ENCODE measurements at regions not wholly inside any gene's neighbourhood (a gene's known extent, or its start where the extent isn't known, plus 50 kb on each side); places are given as distances from the start of the nearest gene placed in this dataset.

- H3K4me3 ChIP-seq (ENCODE audit: low read length) = no peak overlapping the region
- H3K4me2 ChIP-seq (ENCODE audit: low read depth, low read length, poor library complexity, severe bottlenecking) = no peak overlapping the region
- H3K9me2 ChIP-seq (replicated peaks; ENCODE audit: insufficient read depth, low read length) = no peaks in the 10 kb centered on the region
- H3K27ac ChIP-seq (ENCODE audit: low read length) = no peak overlapping the region
- H3K36me3 ChIP-seq (ENCODE audit: insufficient read depth, low read length) = no peaks in the 10 kb centered on the region
- no peak overlapping the region for H3K9ac ChIP-seq (ENCODE audit: low read length)
- H3K9me3 ChIP-seq (ENCODE audit: low read length) = no peaks in the 10 kb centered on the region
- no peak for DNase-seq
- no peak overlapping the region for H2AFZ ChIP-seq (ENCODE audit: low read length)
- H4K20me1 ChIP-seq (ENCODE audit: insufficient read depth, low read depth, low read length) = no peaks in the 10 kb centered on the region
- H3K4me1 ChIP-seq (ENCODE audit: low read length) = no peaks in the 10 kb centered on the region
- H3K79me2 ChIP-seq (ENCODE audit: low read length) = no peaks in the 10 kb centered on the region
- H3K27me3 ChIP-seq (ENCODE audit: low read length) = no peaks in the 10 kb centered on the region
These were observed 456.4 kb upstream of the MANEA start for GRCh38 chr6:95120984-95121383.

DNA sequence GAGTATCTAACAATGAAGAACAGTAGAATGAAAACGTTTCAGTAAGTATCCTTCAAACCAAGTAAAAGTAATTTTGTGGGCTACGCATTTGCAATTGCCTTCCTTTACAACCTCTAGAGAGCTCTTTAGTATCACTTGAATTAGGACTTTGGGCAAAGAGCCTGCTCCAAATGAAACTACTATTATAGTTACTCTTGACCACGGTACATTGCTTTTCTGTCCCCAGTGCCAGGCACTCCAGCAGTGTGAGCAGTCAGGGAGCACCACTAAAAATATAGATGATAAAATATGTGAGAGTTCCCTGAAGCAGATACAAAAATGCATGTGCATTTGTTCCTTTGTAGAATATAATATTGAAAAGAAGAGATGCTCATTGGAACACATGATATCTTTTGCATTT lies 450.1 kb upstream of the MANEA start:
- Histone ChIP-seq H4K20me1 (ENCODE audit: insufficient read depth, low read depth, low read length) (no peaks in the 10 kb centered on the region), H3K9me2 (replicated peaks; ENCODE audit: insufficient read depth, low read length) (no peaks in the 10 kb centered on the region), H3K9me3 (ENCODE audit: low read length) (no peaks in the 10 kb centered on the region), H3K4me1 (ENCODE audit: low read length) (peaks cover 9% of the 10 kb centered on the region), H2AFZ (ENCODE audit: low read length) (no peak overlapping the region), H3K36me3 (ENCODE audit: insufficient read depth, low read length) (no peaks in the 10 kb centered on the region), H3K4me2 (ENCODE audit: low read depth, low read length, poor library complexity, severe bottlenecking) (no peak overlapping the region), H3K27ac (ENCODE audit: low read length) (no peak overlapping the region), H3K9ac (ENCODE audit: low read length) (no peak overlapping the region), H3K4me3 (ENCODE audit: low read length) (no peak overlapping the region), H3K27me3 (ENCODE audit: low read length) (no peaks in the 10 kb centered on the region), H3K79me2 (ENCODE audit: low read length) (no peaks in the 10 kb centered on the region)
- DNase-seq = no peak

GRCh38 chr6:95128439-95128838 lies 448.9 kb upstream of the MANEA start:
- H3K4me2 ChIP-seq (ENCODE audit: low read depth, low read length, poor library complexity, severe bottlenecking) = no peak overlapping the region
- H3K27me3 ChIP-seq (ENCODE audit: low read length) = no peaks in the 10 kb centered on the region
- DNase-seq = no peak
- no peaks in the 10 kb centered on the region for H3K9me3 ChIP-seq (ENCODE audit: low read length)
- no peaks in the 10 kb centered on the region for H3K79me2 ChIP-seq (ENCODE audit: low read length)
- H3K9me2 ChIP-seq (replicated peaks; ENCODE audit: insufficient read depth, low read length) = no peaks in the 10 kb centered on the region
- no peaks in the 10 kb centered on the region for H3K36me3 ChIP-seq (ENCODE audit: insufficient read depth, low read length)
- no peak overlapping the region for H3K27ac ChIP-seq (ENCODE audit: low read length)
- no peak overlapping the region for H2AFZ ChIP-seq (ENCODE audit: low read length)
- no peaks in the 10 kb centered on the region for H4K20me1 ChIP-seq (ENCODE audit: insufficient read depth, low read depth, low read length)
- peaks cover 9% of the 10 kb centered on the region for H3K4me1 ChIP-seq (ENCODE audit: low read length)
- H3K9ac ChIP-seq (ENCODE audit: low read length) = no peak overlapping the region
- no peak overlapping the region for H3K4me3 ChIP-seq (ENCODE audit: low read length)

- DNase-seq = no peak
- peaks cover 9% of the 10 kb centered on the region for H3K4me1 ChIP-seq (ENCODE audit: low read length)
- H3K4me3 ChIP-seq (ENCODE audit: low read length) = no peak overlapping the region
- H3K9me2 ChIP-seq (replicated peaks; ENCODE audit: insufficient read depth, low read length) = no peaks in the 10 kb centered on the region
- H3K27me3 ChIP-seq (ENCODE audit: low read length) = no peaks in the 10 kb centered on the region
- no peaks in the 10 kb centered on the region for H4K20me1 ChIP-seq (ENCODE audit: insufficient read depth, low read depth, low read length)
- H2AFZ ChIP-seq (ENCODE audit: low read length) = no peak overlapping the region
- no peaks in the 10 kb centered on the region for H3K79me2 ChIP-seq (ENCODE audit: low read length)
- no peaks in the 10 kb centered on the region for H3K9me3 ChIP-seq (ENCODE audit: low read length)
- H3K36me3 ChIP-seq (ENCODE audit: insufficient read depth, low read length) = no peaks in the 10 kb centered on the region
- H3K9ac ChIP-seq (ENCODE audit: low read length) = no peak overlapping the region
- H3K27ac ChIP-seq (ENCODE audit: low read length) = no peak overlapping the region
- no peak overlapping the region for H3K4me2 ChIP-seq (ENCODE audit: low read depth, low read length, poor library complexity, severe bottlenecking)
These were observed 448.4 kb upstream of the MANEA start for GRCh38 chr6:95128947-95129346.

GRCh38 chr6:95133578-95133977 lies 443.8 kb upstream of the MANEA start:
- no peaks in the 10 kb centered on the region for H3K79me2 ChIP-seq (ENCODE audit: low read length)
- no peaks in the 10 kb centered on the region for H4K20me1 ChIP-seq (ENCODE audit: insufficient read depth, low read depth, low read length)

GRCh38 chr6:95135182-95135581 lies 442.2 kb upstream of the MANEA start:
- H3K27ac ChIP-seq (ENCODE audit: low read length) = no peak overlapping the region
- no peaks in the 10 kb centered on the region for H3K4me1 ChIP-seq (ENCODE audit: low read length)
- H3K36me3 ChIP-seq (ENCODE audit: insufficient read depth, low read length) = no peaks in the 10 kb centered on the region
- H3K4me2 ChIP-seq (ENCODE audit: low read depth, low read length, poor library complexity, severe bottlenecking) = no peak overlapping the region
- H3K79me2 ChIP-seq (ENCODE audit: low read length) = no peaks in the 10 kb centered on the region
- H3K27me3 ChIP-seq (ENCODE audit: low read length) = no peaks in the 10 kb centered on the region
- H4K20me1 ChIP-seq (ENCODE audit: insufficient read depth, low read depth, low read length) = no peaks in the 10 kb centered on the region
- DNase-seq = no peak
- no peak overlapping the region for H2AFZ ChIP-seq (ENCODE audit: low read length)
- H3K9me3 ChIP-seq (ENCODE audit: low read length) = no peaks in the 10 kb centered on the region
- H3K9ac ChIP-seq (ENCODE audit: low read length) = no peak overlapping the region
- H3K9me2 ChIP-seq (replicated peaks; ENCODE audit: insufficient read depth, low read length) = no peaks in the 10 kb centered on the region
- H3K4me3 ChIP-seq (ENCODE audit: low read length) = no peak overlapping the region

More at GRCh38 chr6:95133578-95133977, 443.8 kb upstream of the MANEA start:
- H3K9me2 ChIP-seq (replicated peaks; ENCODE audit: insufficient read depth, low read length) = no peaks in the 10 kb centered on the region
- H3K9me3 ChIP-seq (ENCODE audit: low read length) = no peaks in the 10 kb centered on the region
- no peak overlapping the region for H3K27ac ChIP-seq (ENCODE audit: low read length)
- H3K9ac ChIP-seq (ENCODE audit: low read length) = no peak overlapping the region
- peak; percentile 50 for DNase-seq
- no peaks in the 10 kb centered on the region for H3K36me3 ChIP-seq (ENCODE audit: insufficient read depth, low read length)
- H3K4me2 ChIP-seq (ENCODE audit: low read depth, low read length, poor library complexity, severe bottlenecking) = no peak overlapping the region
- peaks cover 9% of the 10 kb centered on the region for H3K4me1 ChIP-seq (ENCODE audit: low read length)
- H3K27me3 ChIP-seq (ENCODE audit: low read length) = no peaks in the 10 kb centered on the region
- H2AFZ ChIP-seq (ENCODE audit: low read length) = no peak overlapping the region
- no peak overlapping the region for H3K4me3 ChIP-seq (ENCODE audit: low read length)

DNA sequence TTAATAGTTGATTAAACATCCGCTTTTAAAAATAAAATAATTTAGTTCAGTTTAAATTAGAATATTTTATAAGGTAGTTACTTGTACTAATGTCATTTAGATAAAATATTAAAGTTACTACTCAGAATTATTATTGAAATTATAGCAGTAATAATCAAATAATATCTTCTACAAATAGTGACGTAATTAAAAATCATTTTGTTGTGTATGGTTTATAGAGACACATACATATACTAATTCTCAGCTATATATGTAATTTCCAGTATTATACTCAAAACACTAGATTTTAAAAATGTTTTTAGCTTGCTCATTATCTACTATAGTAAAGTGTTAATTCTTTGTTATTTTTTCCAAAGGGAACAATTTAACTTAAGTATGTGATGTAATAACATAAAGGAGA lies 435.2 kb upstream of the MANEA start:
- H3K4me3 ChIP-seq (ENCODE audit: low read length) = no peak overlapping the region
- no peak for DNase-seq
- H3K4me1 ChIP-seq (ENCODE audit: low read length) = no peaks in the 10 kb centered on the region
- no peak overlapping the region for H3K27ac ChIP-seq (ENCODE audit: low read length)
- H3K27me3 ChIP-seq (ENCODE audit: low read length) = no peaks in the 10 kb centered on the region
- no peaks in the 10 kb centered on the region for H3K9me2 ChIP-seq (replicated peaks; ENCODE audit: insufficient read depth, low read length)
- no peaks in the 10 kb centered on the region for H3K36me3 ChIP-seq (ENCODE audit: insufficient read depth, low read length)
- no peak overlapping the region for H3K4me2 ChIP-seq (ENCODE audit: low read depth, low read length, poor library complexity, severe bottlenecking)
- H4K20me1 ChIP-seq (ENCODE audit: insufficient read depth, low read depth, low read length) = no peaks in the 10 kb centered on the region
- H3K79me2 ChIP-seq (ENCODE audit: low read length) = no peaks in the 10 kb centered on the region
- H2AFZ ChIP-seq (ENCODE audit: low read length) = no peak overlapping the region
- H3K9me3 ChIP-seq (ENCODE audit: low read length) = no peaks in the 10 kb centered on the region
- no peak overlapping the region for H3K9ac ChIP-seq (ENCODE audit: low read length)

- DNase-seq = no peak
- Histone ChIP-seq H3K4me3 (ENCODE audit: low read length) (no peak overlapping the region), H3K27ac (ENCODE audit: low read length) (no peak overlapping the region), H3K9me3 (ENCODE audit: low read length) (no peaks in the 10 kb centered on the region), H3K4me2 (ENCODE audit: low read depth, low read length, poor library complexity, severe bottlenecking) (no peak overlapping the region), H3K9ac (ENCODE audit: low read length) (no peak overlapping the region), H3K27me3 (ENCODE audit: low read length) (no peaks in the 10 kb centered on the region), H4K20me1 (ENCODE audit: insufficient read depth, low read depth, low read length) (no peaks in the 10 kb centered on the region), H3K36me3 (ENCODE audit: insufficient read depth, low read length) (no peaks in the 10 kb centered on the region), H2AFZ (ENCODE audit: low read length) (no peak overlapping the region), H3K4me1 (ENCODE audit: low read length) (no peaks in the 10 kb centered on the region), H3K9me2 (replicated peaks; ENCODE audit: insufficient read depth, low read length) (no peaks in the 10 kb centered on the region), H3K79me2 (ENCODE audit: low read length) (no peaks in the 10 kb centered on the region)
These were observed 434.5 kb upstream of the MANEA start for GRCh38 chr6:95142661-95143335.

Measured in Karpas-422 (cell line).